HL-60 (cell line): ENCODE measurements at regions not wholly inside any gene's neighbourhood (a gene's known extent, or its start where the extent isn't known, plus 50 kb on each side); places are given as distances from the start of the nearest gene placed in this dataset.

Experiments used
- CTCF ChIP-seq: IDR thresholded peaks from one replicate; pipeline ENCODE4 v1.5.1; 2011; ENCODE audit warnings: low read length, control low read depth, inconsistent platforms; ENCODE audit not compliant: insufficient read depth
- GABPA ChIP-seq: IDR thresholded peaks from 2 replicates; pipeline ENCODE4 v1.6.1; 2012; ENCODE audit warnings: low read depth
- POLR2AphosphoS5 ChIP-seq: IDR thresholded peaks from 2 replicates; pipeline ENCODE4 v1.6.1; 2012; ENCODE audit warnings: low read depth
- SPI1 ChIP-seq: IDR thresholded peaks from 2 replicates; pipeline ENCODE4 v1.6.1; 2012; ENCODE audit warnings: low read depth, mild to moderate bottlenecking, borderline replicate concordance
- TF ChIP-seq, protein P1 (sequence below): IDR thresholded peaks from 2 replicates; pipeline ENCODE4 v1.6.1; 2012; ENCODE audit warnings: low read depth; ENCODE audit not compliant: insufficient replicate concordance

DNA sequence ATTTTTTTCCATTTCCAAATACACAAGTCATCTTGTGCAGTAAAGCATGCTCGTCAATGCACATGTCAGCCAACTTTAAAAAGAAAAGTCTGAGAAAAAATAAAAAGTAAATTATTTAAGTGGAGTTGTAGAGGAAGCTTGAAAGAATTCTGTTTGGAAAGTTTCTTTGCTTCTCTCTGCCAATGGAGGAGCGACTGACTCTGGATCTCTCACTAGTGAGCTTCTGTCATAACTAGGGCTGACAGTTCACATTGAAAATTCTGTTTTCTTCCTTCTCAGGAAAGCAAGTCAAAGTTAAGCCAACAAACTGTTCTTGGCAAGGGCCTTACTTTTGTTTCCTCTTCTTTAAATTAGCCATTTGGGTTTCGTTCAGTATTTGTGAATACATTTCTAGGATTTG lies 298.2 kb downstream of the POU4F1 start:
- TF ChIP-seq CTCF: no peak
- no peak for TF ChIP-seq POLR2AphosphoS5
- TF ChIP-seq GABPA: no peak
- TF ChIP-seq, protein P1, sequence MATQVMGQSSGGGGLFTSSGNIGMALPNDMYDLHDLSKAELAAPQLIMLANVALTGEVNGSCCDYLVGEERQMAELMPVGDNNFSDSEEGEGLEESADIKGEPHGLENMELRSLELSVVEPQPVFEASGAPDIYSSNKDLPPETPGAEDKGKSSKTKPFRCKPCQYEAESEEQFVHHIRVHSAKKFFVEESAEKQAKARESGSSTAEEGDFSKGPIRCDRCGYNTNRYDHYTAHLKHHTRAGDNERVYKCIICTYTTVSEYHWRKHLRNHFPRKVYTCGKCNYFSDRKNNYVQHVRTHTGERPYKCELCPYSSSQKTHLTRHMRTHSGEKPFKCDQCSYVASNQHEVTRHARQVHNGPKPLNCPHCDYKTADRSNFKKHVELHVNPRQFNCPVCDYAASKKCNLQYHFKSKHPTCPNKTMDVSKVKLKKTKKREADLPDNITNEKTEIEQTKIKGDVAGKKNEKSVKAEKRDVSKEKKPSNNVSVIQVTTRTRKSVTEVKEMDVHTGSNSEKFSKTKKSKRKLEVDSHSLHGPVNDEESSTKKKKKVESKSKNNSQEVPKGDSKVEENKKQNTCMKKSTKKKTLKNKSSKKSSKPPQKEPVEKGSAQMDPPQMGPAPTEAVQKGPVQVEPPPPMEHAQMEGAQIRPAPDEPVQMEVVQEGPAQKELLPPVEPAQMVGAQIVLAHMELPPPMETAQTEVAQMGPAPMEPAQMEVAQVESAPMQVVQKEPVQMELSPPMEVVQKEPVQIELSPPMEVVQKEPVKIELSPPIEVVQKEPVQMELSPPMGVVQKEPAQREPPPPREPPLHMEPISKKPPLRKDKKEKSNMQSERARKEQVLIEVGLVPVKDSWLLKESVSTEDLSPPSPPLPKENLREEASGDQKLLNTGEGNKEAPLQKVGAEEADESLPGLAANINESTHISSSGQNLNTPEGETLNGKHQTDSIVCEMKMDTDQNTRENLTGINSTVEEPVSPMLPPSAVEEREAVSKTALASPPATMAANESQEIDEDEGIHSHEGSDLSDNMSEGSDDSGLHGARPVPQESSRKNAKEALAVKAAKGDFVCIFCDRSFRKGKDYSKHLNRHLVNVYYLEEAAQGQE: no peak
- no peak for TF ChIP-seq SPI1
